GM12878 (cell line): ENCODE measurements at regions not wholly inside any gene's neighbourhood (a gene's known extent, or its start where the extent isn't known, plus 50 kb on each side); places are given as distances from the start of the nearest gene placed in this dataset.

Experiments used
- ATAC-seq: fragments of 200-7000 bp; cut with Tn5 transposase; 3 replicates; pipeline ENCODE4 v1.9.1; 2020; ENCODE audit warnings: mild to moderate bottlenecking, moderate library complexity
- BruUV-seq: library from RNA; stranded (reverse); fragments of 400-500 nt; replicated peaks from 2 replicates; lab custom pipeline; 2021; lab: Mats Ljungman, UMichigan
- CTCF ChIA-PET: fragments of 300-600 bp; sonication (Branson Sonifier 250); formaldehyde crosslinking; extraction: SDS; loops from one replicate; lab custom pipeline; 2021; ENCODE audit warnings: inconsistent platforms; lab: Yijun Ruan, JAX
- POLR2A ChIA-PET: fragments of 350-600 bp; formaldehyde crosslinking; extraction: SDS; loops from one replicate; lab custom pipeline; 2021; ENCODE audit warnings: inconsistent platforms; lab: Charles Lee
- RAD21 ChIA-PET: fragments of 300-600 bp; sonication (Branson Sonifier 250); formaldehyde crosslinking; loops from one replicate; lab custom pipeline; 2023; ENCODE audit warnings: antibody characterized with exemption; ENCODE audit not compliant: unreplicated experiment; lab: Charles Lee
- SMC1A ChIA-PET: fragments of 300-600 bp; sonication (Branson Sonifier 250); formaldehyde crosslinking; loops from one replicate; lab custom pipeline; 2023; ENCODE audit not compliant: unreplicated experiment, uncharacterized antibody; lab: Charles Lee
- DNase-seq: peaks from one replicate; pipeline ENCODE4 v3.0.0-alpha.2; 2011; ENCODE audit warnings: low read depth, low spot score
- FAIRE-seq: peaks from 3 replicates; lab custom pipeline; 2011; peaks lifted over from hg19 to GRCh38; lab: Jason Lieb, UNC
- H2AFZ ChIP-seq: 2 replicates; pipeline ENCODE4 v1.6.0; 2011; ENCODE audit warnings: low read depth, low read length, control low read depth; ENCODE audit not compliant: control insufficient read depth
- H3K27ac ChIP-seq: 2 replicates; pipeline ENCODE4 v1.5.1; 2011; ENCODE audit warnings: control low read depth; ENCODE audit not compliant: control insufficient read depth, insufficient read depth
- H3K27me3 ChIP-seq, 2 experiments: replicated peaks in 1 of 2; 2 replicates each; pipeline versions ENCODE4 v1.6.0 to v1.6.1; 2011; ENCODE audit warnings: low read length in 1 of 2; ENCODE audit not compliant: control insufficient read depth in 2 of 2, insufficient read depth in 2 of 2
- H3K36me3 ChIP-seq, 2 experiments: 2 replicates each; pipeline ENCODE4 v1.5.1; 2011; ENCODE audit warnings: low read length in 1 of 2; ENCODE audit not compliant: control insufficient read depth in 2 of 2, insufficient read depth in 2 of 2
- H3K4me1 ChIP-seq: 2 replicates; pipeline ENCODE4 v1.6.1; 2011; ENCODE audit warnings: mild to moderate bottlenecking, low read length, moderate library complexity, mixed read lengths; ENCODE audit not compliant: control insufficient read depth, insufficient read depth
- H3K4me2 ChIP-seq: 2 replicates; pipeline ENCODE4 v1.6.0; 2011; ENCODE audit warnings: control low read depth; ENCODE audit not compliant: control insufficient read depth, insufficient read depth
- H3K4me3 ChIP-seq: fragments of 200-600 bp; sonication (generic); 2 replicates; pipeline ENCODE4 v1.5.1; 2016
- H3K79me2 ChIP-seq: 2 replicates; pipeline ENCODE4 v1.6.0; 2011; ENCODE audit warnings: low read length; ENCODE audit not compliant: control insufficient read depth, insufficient read depth
- H3K9ac ChIP-seq: 2 replicates; pipeline ENCODE4 v1.8.0; 2011; ENCODE audit warnings: low read length, control low read depth, mixed read lengths; ENCODE audit not compliant: control insufficient read depth, insufficient read depth
- H3K9me3 ChIP-seq: replicated peaks from 3 replicates; pipeline ENCODE4 v1.5.1; 2011; ENCODE audit warnings: mild to moderate bottlenecking, low read length; ENCODE audit not compliant: control insufficient read depth, insufficient read depth
- H4K20me1 ChIP-seq: 2 replicates; pipeline ENCODE4 v1.6.0; 2011; ENCODE audit not compliant: control insufficient read depth, insufficient read depth
- FOXK2 ChIP-seq: fragments of 450-650 bp; IDR thresholded peaks from 2 replicates; pipeline ENCODE4 v1.6.1; 2017; ENCODE audit warnings: mild to moderate bottlenecking, moderate library complexity
- HCFC1 ChIP-seq: fragments of 150-350 bp; IDR thresholded peaks from 2 replicates; pipeline ENCODE4 v1.6.1; 2014; ENCODE audit warnings: low read length
- HDAC6 ChIP-seq: fragments of 200-600 bp; sonication (generic); IDR thresholded peaks from one replicate; pipeline ENCODE4 v1.8.0; 2017; ENCODE audit warnings: antibody characterized with exemption; ENCODE audit not compliant: unreplicated experiment
- IRF3 ChIP-seq: fragments of 450-650 bp; IDR thresholded peaks from 2 replicates; pipeline ENCODE4 v1.6.1; 2014; ENCODE audit warnings: mild to moderate bottlenecking
- MEF2B ChIP-seq: fragments of 450-650 bp; IDR thresholded peaks from 2 replicates; pipeline ENCODE4 v1.6.1; 2018; ENCODE audit warnings: mild to moderate bottlenecking, moderate library complexity; ENCODE audit not compliant: partially characterized antibody, poor library complexity, severe bottlenecking
- NFIC ChIP-seq: IDR thresholded peaks from 2 replicates; pipeline ENCODE4 v1.6.1; 2012; ENCODE audit warnings: low read depth, mild to moderate bottlenecking, inconsistent platforms, low read length, moderate library complexity
- NFYA ChIP-seq: IDR thresholded peaks from 2 replicates; pipeline ENCODE4 v1.6.1; 2011; ENCODE audit warnings: low read depth, mild to moderate bottlenecking, low read length, improper control_type of control experiment, borderline replicate concordance
- NR2C2 ChIP-seq: IDR thresholded peaks from 2 replicates; pipeline ENCODE4 v1.6.1; 2011; ENCODE audit warnings: borderline replicate concordance, low read depth; ENCODE audit not compliant: control insufficient read depth, insufficient read length
- RCOR1 ChIP-seq: conservative IDR thresholded peaks from 2 replicates; pipeline ENCODE4 v1.6.1; 2012; ENCODE audit warnings: low read depth, low read length, improper control_type of control experiment
- SKIL ChIP-seq: fragments of 450-650 bp; IDR thresholded peaks from 2 replicates; pipeline ENCODE4 v1.6.1; 2017; ENCODE audit warnings: mild to moderate bottlenecking, low read depth, inconsistent platforms; ENCODE audit not compliant: poor library complexity, severe bottlenecking
- SMAD1 ChIP-seq: fragments of 450-650 bp; IDR thresholded peaks from 2 replicates; pipeline ENCODE4 v1.6.1; 2018; ENCODE audit warnings: mild to moderate bottlenecking, low read depth; ENCODE audit not compliant: partially characterized antibody
- SMC3 ChIP-seq: IDR thresholded peaks from 2 replicates; pipeline ENCODE4 v1.6.1; 2011; ENCODE audit warnings: low read length, improper control_type of control experiment, borderline replicate concordance
- SREBF1 ChIP-seq: IDR thresholded peaks from 2 replicates; pipeline ENCODE4 v1.6.1; 2012; ENCODE audit warnings: mild to moderate bottlenecking, low read length
- SUPT20H ChIP-seq: IDR thresholded peaks from 2 replicates; pipeline ENCODE4 v1.6.1; 2011; ENCODE audit warnings: low read depth, mild to moderate bottlenecking, low read length, moderate library complexity, borderline replicate concordance; ENCODE audit not compliant: control insufficient read depth
- TBL1XR1 ChIP-seq: IDR thresholded peaks from 2 replicates; pipeline ENCODE4 v1.6.1; 2012; ENCODE audit warnings: low read depth, low read length, improper control_type of control experiment
- WGBS: methylation state at CpG from one replicate; pipeline ENCODE4 v1.1.6; 2016; ENCODE audit warnings: low lambda C conversion rate; ENCODE audit not compliant: insufficient replicate concordance, insufficient coverage; ENCODE audit errors: missing lambda C conversion rate; 5-methylcytosine and 5-hydroxymethylcytosine counted together
- in situ Hi-C: fragments of 300-500 bp; cut with MboI; formaldehyde crosslinking; loops from 9 replicates; pipeline ENCODE4 v1.14.3; 2018; ENCODE audit warnings: mixed read lengths
- intact Hi-C: fragments of 100-400 bp; cut with micrococcal nuclease; formaldehyde crosslinking; loops from one replicate; pipeline ENCODE4 v1.14.2; 2022; ENCODE audit not compliant: unreplicated experiment

GRCh38 chr17:77379832-77380231, 239.1 kb downstream of the SEC14L1 start:
- Histone ChIP-seq H3K9me3 (no peaks in the 10 kb centered on the region), H2AFZ (no peak overlapping the region), H3K4me2 (no peak overlapping the region), H3K4me3 (no peak overlapping the region), H3K27ac (no peak overlapping the region), H3K36me3 (peaks cover 0 to 3% of the 10 kb centered on the region in 2 experiments; a peak in 2 of 4 replicates), H4K20me1 (peaks cover 9% of the 10 kb centered on the region)
- in situ Hi-C loops: no loop called here
- SMC1A ChIA-PET: no interaction called here
- RAD21 ChIA-PET: no interaction called here
- CTCF ChIA-PET: no interaction called here
- no TSS peak for BruUV-seq
- POLR2A ChIA-PET: no interaction called here
- intact Hi-C loops: no loop called here
- TF ChIP-seq HCFC1 (no peak), SKIL (no peak), RCOR1 (no peak)
- TF ChIP-seq, all 136 proteins: peak for 0
- Histone ChIP-seq H3K4me1 (peaks cover 31% of the 10 kb centered on the region), H3K79me2 (peaks cover 25% of the 10 kb centered on the region), H3K9ac (no peak overlapping the region), H3K27me3 (no peaks in the 10 kb centered on the region)
- ATAC-seq: no peak
- FAIRE-seq: no peak
- WGBS: 55% methylated on average over 6 of the region's 6 CpGs
- DNase-seq: no peak

- no peak for FAIRE-seq
- Histone ChIP-seq H3K9me3 (no peaks in the 10 kb centered on the region), H3K36me3 (peaks cover 0 to 3% of the 10 kb centered on the region in 2 experiments; a peak in 2 of 4 replicates), H3K4me3 (no peak overlapping the region), H3K9ac (no peak overlapping the region), H3K4me2 (no peak overlapping the region)
- DNase-seq: no peak
- TF ChIP-seq MEF2B (no peak), NFYA (no peak), SMAD1 (no peak), SMC3 (no peak), TBL1XR1 (no peak), FOXK2 (no peak), HDAC6 (no peak), HCFC1 (no peak), IRF3 (no peak), NR2C2 (no peak), SREBF1 (no peak), SUPT20H (no peak), NFIC (no peak)
- TF ChIP-seq, all 136 proteins: peak for 0
- Histone ChIP-seq H3K79me2 (peaks cover 20% of the 10 kb centered on the region), H3K27me3 (no peaks in the 10 kb centered on the region), H2AFZ (no peak overlapping the region), H3K27ac (no peak overlapping the region), H4K20me1 (peaks cover 7% of the 10 kb centered on the region), H3K4me1 (peaks cover 26% of the 10 kb centered on the region)
- ChIA-PET CTCF (no interaction called here), SMC1A (no interaction called here), RAD21 (no interaction called here), POLR2A (no interaction called here)
- 78% methylated on average over 11 of the region's 11 CpGs for WGBS
- intact Hi-C loops: no loop called here
- BruUV-seq: no TSS peak
- in situ Hi-C loops: no loop called here
- ATAC-seq: no peak
Measured at GRCh38 chr17:77380395-77381184, 239.8 kb downstream of the SEC14L1 start.
